ENCODE measurements at regions not wholly inside any gene's neighbourhood (a gene's known extent, or its start where the extent isn't known, plus 50 kb on each side); places are given as distances from the start of the nearest gene placed in this dataset.

DNA sequence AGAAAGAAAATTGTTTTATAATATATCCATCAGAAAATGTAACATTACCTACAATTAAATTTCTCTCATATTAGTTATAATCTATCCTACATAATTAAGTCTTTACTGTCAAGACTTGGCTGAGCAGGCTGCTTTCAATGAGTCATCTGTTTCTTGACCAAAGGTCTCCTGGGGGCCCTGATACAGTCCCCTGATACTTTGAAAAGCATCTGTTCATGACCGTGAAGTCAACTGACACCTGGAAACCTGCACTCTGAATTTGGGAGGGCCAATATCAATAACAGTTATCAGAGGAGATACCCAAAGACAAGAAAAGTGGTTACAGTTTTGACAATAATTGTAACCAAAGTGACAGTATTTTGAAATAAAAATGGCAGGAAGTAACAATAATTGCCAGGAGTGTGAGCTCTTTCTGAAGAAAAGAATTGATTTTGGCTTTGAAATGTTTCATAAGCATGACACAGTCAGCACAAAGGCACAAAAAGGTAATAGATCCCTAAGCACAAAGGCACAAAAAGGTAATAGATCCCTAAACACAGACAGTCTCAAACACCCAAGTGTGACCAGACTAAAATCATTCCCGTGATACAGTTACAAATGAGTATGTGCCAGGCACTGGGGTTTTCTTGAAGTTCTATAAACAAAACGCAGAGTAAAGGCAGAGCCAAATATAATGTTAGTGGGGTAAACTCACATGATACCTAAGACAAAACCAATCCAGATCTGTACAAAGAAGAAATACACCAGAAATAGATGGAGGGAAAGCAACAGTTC lies 260.7 kb downstream of the PLOD2 start (continued):
- TF ChIP-seq, protein P1, sequence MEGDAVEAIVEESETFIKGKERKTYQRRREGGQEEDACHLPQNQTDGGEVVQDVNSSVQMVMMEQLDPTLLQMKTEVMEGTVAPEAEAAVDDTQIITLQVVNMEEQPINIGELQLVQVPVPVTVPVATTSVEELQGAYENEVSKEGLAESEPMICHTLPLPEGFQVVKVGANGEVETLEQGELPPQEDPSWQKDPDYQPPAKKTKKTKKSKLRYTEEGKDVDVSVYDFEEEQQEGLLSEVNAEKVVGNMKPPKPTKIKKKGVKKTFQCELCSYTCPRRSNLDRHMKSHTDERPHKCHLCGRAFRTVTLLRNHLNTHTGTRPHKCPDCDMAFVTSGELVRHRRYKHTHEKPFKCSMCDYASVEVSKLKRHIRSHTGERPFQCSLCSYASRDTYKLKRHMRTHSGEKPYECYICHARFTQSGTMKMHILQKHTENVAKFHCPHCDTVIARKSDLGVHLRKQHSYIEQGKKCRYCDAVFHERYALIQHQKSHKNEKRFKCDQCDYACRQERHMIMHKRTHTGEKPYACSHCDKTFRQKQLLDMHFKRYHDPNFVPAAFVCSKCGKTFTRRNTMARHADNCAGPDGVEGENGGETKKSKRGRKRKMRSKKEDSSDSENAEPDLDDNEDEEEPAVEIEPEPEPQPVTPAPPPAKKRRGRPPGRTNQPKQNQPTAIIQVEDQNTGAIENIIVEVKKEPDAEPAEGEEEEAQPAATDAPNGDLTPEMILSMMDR (conservative IDR thresholded peaks at IDR 0.05; ENCODE audit: low read depth in 2 of 2): no peak
- TF ChIP-seq POLR2AphosphoS5 (IDR thresholded peaks at IDR 0.05; ENCODE audit: low read depth) (no peak), STAT1 (IDR thresholded peaks at IDR 0.05; ENCODE audit: unreplicated experiment) (no peak)

DNA sequence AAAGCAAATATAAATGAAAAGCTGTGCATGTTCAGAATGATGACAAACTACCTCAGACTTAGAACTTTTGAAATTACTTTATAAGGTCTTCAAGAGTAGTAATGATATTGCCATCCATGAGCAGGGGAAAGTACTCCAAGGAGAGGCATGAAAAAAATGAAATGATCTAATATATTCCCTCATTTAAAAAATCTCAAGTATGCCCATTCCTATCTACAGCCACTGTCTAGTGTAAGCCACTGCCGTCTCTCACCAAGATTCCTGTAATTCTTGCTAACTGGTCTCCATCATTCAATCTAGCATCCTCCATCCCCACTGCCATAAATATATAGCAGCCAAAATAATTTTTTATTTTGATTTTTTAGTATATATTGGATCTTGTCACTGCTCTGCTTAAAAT lies 258.8 kb downstream of the PLOD2 start:
- DNase-seq (ENCODE audit: low spot score) (no peak), ATAC-seq (no peak)
- Mint-ChIP-seq H3K36me3 (ENCODE audit: low read depth) (no peaks in the 10 kb centered on the region; the same call in 2 of the 3 replicates), H3K9me3 (no peaks in the 10 kb centered on the region), H3K4me3 (no peak overlapping the region), H3K27ac (no peak overlapping the region), H3K4me1 (peaks cover 22% of the 10 kb centered on the region), H3K27me3 (ENCODE audit: insufficient read depth, low read depth, poor library complexity) (no peaks in the 10 kb centered on the region)
- Histone ChIP-seq H3K27ac (ENCODE audit: low read depth) (no peak overlapping the region), H3K4me2 (no peak overlapping the region), H4K20me1 (replicated peaks; ENCODE audit: insufficient read depth) (no peaks in the 10 kb centered on the region), H3K36me3 (ENCODE audit: insufficient read depth) (no peaks in the 10 kb centered on the region), H3K27me3 (ENCODE audit: insufficient read depth) (no peaks in the 10 kb centered on the region), H3K4me3 (no peak overlapping the region), H3K4me1 (ENCODE audit: insufficient read depth) (peaks cover 19% of the 10 kb centered on the region), H3F3A (replicated peaks; ENCODE audit: low read depth) (no peaks in the 10 kb centered on the region), H2AFZ (no peak overlapping the region), H3K79me2 (replicated peaks; ENCODE audit: insufficient read depth) (no peaks in the 10 kb centered on the region), H3K9me2 (ENCODE audit: insufficient read depth) (no peaks in the 10 kb centered on the region)
- TF ChIP-seq POLR2AphosphoS5 (IDR thresholded peaks at IDR 0.05; ENCODE audit: low read depth) (no peak), EZH2phosphoT487 (IDR thresholded peaks at IDR 0.05; ENCODE audit: unreplicated experiment) (no peak), CREB1 (CRISPR knock-in tag; IDR thresholded peaks at IDR 0.05; ENCODE audit: low read depth) (no peak)
- TF ChIP-seq, protein P1 (conservative IDR thresholded peaks at IDR 0.05; ENCODE audit: low read depth in 2 of 2): no peak
- TF ChIP-seq, protein P2, sequence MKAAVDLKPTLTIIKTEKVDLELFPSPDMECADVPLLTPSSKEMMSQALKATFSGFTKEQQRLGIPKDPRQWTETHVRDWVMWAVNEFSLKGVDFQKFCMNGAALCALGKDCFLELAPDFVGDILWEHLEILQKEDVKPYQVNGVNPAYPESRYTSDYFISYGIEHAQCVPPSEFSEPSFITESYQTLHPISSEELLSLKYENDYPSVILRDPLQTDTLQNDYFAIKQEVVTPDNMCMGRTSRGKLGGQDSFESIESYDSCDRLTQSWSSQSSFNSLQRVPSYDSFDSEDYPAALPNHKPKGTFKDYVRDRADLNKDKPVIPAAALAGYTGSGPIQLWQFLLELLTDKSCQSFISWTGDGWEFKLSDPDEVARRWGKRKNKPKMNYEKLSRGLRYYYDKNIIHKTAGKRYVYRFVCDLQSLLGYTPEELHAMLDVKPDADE (IDR thresholded peaks at IDR 0.05): no peak
- TF ChIP-seq, protein P3, sequence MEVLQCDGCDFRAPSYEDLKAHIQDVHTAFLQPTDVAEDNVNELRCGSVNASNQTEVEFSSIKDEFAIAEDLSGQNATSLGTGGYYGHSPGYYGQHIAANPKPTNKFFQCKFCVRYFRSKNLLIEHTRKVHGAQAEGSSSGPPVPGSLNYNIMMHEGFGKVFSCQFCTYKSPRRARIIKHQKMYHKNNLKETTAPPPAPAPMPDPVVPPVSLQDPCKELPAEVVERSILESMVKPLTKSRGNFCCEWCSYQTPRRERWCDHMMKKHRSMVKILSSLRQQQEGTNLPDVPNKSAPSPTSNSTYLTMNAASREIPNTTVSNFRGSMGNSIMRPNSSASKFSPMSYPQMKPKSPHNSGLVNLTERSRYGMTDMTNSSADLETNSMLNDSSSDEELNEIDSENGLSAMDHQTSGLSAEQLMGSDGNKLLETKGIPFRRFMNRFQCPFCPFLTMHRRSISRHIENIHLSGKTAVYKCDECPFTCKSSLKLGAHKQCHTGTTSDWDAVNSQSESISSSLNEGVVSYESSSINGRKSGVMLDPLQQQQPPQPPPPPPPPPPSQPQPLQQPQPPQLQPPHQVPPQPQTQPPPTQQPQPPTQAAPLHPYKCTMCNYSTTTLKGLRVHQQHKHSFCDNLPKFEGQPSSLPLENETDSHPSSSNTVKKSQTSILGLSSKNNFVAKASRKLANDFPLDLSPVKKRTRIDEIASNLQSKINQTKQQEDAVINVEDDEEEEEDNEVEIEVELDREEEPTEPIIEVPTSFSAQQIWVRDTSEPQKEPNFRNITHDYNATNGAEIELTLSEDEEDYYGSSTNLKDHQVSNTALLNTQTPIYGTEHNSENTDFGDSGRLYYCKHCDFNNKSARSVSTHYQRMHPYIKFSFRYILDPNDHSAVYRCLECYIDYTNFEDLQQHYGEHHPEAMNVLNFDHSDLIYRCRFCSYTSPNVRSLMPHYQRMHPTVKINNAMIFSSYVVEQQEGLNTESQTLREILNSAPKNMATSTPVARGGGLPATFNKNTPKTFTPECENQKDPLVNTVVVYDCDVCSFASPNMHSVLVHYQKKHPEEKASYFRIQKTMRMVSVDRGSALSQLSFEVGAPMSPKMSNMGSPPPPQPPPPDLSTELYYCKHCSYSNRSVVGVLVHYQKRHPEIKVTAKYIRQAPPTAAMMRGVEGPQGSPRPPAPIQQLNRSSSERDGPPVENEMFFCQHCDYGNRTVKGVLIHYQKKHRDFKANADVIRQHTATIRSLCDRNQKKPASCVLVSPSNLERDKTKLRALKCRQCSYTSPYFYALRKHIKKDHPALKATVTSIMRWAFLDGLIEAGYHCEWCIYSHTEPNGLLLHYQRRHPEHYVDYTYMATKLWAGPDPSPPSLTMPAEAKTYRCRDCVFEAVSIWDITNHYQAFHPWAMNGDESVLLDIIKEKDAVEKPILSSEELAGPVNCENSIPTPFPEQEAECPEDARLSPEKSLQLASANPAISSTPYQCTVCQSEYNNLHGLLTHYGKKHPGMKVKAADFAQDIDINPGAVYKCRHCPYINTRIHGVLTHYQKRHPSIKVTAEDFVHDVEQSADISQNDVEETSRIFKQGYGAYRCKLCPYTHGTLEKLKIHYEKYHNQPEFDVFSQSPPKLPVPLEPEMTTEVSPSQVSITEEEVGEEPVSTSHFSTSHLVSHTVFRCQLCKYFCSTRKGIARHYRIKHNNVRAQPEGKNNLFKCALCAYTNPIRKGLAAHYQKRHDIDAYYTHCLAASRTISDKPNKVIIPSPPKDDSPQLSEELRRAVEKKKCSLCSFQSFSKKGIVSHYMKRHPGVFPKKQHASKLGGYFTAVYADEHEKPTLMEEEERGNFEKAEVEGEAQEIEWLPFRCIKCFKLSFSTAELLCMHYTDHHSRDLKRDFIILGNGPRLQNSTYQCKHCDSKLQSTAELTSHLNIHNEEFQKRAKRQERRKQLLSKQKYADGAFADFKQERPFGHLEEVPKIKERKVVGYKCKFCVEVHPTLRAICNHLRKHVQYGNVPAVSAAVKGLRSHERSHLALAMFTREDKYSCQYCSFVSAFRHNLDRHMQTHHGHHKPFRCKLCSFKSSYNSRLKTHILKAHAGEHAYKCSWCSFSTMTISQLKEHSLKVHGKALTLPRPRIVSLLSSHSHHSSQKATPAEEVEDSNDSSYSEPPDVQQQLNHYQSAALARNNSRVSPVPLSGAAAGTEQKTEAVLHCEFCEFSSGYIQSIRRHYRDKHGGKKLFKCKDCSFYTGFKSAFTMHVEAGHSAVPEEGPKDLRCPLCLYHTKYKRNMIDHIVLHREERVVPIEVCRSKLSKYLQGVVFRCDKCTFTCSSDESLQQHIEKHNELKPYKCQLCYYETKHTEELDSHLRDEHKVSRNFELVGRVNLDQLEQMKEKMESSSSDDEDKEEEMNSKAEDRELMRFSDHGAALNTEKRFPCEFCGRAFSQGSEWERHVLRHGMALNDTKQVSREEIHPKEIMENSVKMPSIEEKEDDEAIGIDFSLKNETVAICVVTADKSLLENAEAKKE (CRISPR knock-in tag; IDR thresholded peaks at IDR 0.05): no peak
- TF ChIP-seq, protein P4, sequence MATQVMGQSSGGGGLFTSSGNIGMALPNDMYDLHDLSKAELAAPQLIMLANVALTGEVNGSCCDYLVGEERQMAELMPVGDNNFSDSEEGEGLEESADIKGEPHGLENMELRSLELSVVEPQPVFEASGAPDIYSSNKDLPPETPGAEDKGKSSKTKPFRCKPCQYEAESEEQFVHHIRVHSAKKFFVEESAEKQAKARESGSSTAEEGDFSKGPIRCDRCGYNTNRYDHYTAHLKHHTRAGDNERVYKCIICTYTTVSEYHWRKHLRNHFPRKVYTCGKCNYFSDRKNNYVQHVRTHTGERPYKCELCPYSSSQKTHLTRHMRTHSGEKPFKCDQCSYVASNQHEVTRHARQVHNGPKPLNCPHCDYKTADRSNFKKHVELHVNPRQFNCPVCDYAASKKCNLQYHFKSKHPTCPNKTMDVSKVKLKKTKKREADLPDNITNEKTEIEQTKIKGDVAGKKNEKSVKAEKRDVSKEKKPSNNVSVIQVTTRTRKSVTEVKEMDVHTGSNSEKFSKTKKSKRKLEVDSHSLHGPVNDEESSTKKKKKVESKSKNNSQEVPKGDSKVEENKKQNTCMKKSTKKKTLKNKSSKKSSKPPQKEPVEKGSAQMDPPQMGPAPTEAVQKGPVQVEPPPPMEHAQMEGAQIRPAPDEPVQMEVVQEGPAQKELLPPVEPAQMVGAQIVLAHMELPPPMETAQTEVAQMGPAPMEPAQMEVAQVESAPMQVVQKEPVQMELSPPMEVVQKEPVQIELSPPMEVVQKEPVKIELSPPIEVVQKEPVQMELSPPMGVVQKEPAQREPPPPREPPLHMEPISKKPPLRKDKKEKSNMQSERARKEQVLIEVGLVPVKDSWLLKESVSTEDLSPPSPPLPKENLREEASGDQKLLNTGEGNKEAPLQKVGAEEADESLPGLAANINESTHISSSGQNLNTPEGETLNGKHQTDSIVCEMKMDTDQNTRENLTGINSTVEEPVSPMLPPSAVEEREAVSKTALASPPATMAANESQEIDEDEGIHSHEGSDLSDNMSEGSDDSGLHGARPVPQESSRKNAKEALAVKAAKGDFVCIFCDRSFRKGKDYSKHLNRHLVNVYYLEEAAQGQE (IDR thresholded peaks at IDR 0.05; ENCODE audit: unreplicated experiment): no peak
